ENCODE measurements at regions not wholly inside any gene's neighbourhood (a gene's known extent, or its start where the extent isn't known, plus 50 kb on each side); places are given as distances from the start of the nearest gene placed in this dataset.

DNA sequence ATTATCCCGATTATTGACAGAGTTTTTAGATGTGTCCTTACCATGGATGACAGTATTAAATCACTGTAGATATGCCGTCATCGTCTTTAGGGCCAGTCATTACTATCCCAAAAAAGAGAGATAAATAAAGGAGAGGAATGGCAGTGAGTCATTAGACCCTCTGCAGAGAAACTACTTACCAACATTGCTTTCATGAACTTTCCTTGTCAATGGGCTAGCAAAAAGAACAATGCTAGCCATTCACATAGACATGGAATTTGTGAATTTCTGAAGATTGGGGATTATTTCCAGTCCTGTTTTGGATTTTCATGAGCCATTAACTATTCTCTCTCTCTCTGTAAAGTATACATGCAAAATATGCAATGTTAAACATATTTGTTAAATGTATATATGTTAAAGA is 319.4 kb upstream of the FANCL start:
- no peak for DNase-seq
- ATAC-seq, result no peak

DNA sequence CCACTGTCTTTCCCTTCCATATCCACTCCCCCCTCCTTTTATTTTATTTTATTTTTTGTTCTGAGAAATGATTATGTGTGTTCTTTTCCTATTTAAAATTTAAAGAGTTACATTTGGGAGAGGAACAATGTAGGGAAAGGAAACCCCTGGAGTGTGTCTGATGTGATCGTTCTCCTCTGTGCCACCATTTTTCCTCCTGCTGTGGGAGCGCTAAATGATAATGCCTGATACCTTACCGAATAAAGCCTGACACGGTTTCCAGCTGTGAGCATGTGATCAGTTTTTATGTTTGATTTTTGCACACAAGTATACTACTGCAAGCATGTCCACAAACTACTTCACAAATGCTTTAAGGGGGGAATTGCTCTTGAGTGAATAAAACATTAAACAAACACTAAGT is 317.8 kb upstream of the FANCL start:
- DNase-seq (no peak), ATAC-seq (no peak)

DNA sequence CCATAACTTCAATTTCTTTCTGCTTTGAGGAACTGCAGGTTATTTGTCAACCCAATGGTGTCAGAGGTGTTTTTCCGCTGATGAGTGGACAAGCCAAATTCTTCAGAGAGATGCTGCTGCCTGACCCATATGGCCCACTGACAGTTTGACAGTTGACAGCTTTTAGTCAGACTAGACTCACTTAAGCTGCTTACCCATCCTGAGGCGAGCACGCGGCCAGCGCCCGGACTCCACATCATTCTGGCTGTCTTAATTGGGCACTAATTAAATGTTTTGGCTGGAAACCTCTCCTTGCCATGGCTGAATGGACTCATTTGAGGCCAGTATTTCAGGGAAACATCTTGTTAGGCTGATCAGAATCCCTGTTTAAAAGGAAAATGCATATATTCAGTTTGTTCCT is 316.1 kb upstream of the FANCL start:
- ATAC-seq (no peak), DNase-seq (no peak)

DNA sequence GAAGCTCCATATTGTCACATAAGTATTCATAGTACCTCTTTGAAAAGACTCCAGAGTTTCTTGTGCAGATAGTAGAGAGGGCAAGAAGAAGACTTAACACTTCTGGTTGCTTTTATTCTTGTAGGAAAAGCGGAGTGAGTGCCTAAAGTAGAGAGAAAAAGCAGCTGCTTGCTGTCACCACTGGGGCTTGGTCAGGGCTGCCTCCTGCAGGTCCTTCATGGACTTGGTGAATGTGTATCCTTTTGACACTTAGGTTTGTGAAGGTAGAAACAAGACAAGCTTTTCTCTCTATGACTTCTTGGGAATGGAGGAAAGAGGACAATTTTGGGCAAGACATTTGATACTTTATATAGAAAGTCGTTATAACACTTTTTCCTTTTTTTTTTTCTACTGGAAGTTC is 312.8 kb upstream of the FANCL start:
- DNase-seq, result no peak
- no peak for ATAC-seq

- no peak for ATAC-seq
- no peak for DNase-seq
These were observed 312.4 kb upstream of the FANCL start for GRCh38 chr2:58553522-58553921.

- no peak for DNase-seq
- no peak for ATAC-seq
These were observed 304.5 kb upstream of the FANCL start for GRCh38 chr2:58545300-58546280.

- DNase-seq (no peak), ATAC-seq (no peak)
These were observed 302.3 kb upstream of the FANCL start for GRCh38 chr2:58543442-58543841.

GRCh38 chr2:58541511-58541910 is 300.4 kb upstream of the FANCL start:
- DNase-seq, result no peak
- no peak for ATAC-seq

GRCh38 chr2:58540681-58541080 is 299.6 kb upstream of the FANCL start:
- no peak for ATAC-seq
- DNase-seq, result no peak

DNA sequence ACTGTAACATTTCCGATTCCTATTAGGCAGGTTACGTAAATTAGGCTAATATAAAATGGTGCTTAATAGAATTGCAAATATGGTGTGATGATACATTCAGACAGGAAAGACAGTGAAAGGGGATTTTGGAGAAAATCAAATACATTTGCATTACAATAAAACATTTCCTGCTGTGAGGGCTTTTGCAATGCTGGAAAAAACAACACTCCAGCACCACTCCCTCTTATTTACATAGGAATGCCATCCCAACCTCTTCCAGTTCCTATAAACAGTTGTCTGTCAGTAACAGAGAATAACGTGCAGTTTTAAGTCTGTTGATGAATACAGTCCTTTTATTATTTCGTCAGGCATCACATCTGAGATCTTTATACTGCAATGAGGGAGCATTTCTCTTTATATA is 298.8 kb upstream of the FANCL start:
- DNase-seq, result no peak
- ATAC-seq, result no peak

DNA sequence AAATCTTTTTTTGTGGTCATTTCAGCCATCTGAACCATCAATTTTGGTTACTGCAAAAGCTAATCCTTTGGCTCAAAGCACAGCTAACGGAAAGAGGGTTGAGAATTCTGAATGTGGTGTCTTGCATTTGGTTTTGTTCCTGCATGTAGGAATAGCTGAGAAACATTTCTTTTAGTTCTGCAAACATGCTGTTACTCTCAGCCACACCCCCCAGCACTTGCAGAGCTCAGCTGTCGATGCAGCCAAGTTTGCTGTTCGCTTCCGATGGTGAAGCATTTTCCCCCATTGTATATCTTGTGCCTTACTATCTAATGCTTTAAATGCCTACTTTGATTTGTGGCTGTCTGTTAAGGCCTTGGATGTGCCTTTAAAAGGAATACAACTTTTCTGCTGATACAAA is 294.9 kb upstream of the FANCL start:
- ATAC-seq (no peak), DNase-seq (no peak)

- DNase-seq, result no peak
- ATAC-seq, result no peak
These were observed 294.1 kb upstream of the FANCL start for GRCh38 chr2:58535182-58535581.

DNA sequence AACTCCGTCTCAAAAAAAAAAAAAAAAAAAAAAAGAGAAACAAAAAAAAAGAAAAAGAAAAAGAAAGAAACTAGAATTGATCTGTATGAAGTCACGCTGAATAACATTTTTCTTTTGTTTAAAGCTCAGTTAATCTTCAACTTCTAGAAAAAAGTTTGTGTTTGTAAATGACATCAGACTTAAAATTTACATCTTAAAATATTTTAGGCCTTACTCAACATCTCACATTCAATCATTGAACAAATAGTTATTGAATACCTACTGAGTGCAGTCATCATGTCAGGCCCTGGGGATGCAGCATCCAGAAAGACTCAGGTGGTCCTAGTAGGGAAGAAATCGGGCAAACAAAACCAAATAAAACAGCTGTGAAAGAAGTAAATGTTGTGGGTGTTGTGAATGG is 292.3 kb upstream of the FANCL start:
- DNase-seq (no peak), ATAC-seq (no peak)

- DNase-seq (no peak), ATAC-seq (no peak)
These were observed 291.5 kb upstream of the FANCL start for GRCh38 chr2:58532641-58533040.

DNA sequence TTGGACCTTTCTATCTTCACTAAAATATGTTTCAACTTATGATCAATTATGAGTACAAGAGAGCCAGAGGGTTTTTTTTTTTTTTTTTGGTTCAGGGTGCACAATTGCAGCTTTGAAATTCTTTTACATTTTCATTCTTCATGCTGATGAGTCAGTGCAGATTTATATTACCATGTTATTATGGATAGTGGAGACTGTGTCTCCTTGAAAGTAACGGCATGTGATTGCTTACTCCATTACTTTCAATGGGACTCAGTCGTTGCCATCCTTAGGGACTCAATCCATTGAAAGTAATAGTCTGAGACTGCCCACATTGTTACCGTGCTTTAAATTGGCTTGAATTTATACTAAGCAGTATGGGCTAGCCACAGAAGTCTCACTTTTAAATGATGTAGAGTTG is 286.5 kb upstream of the FANCL start:
- ATAC-seq (no peak), DNase-seq (no peak)

GRCh38 chr2:58521803-58522554 is 280.9 kb upstream of the FANCL start:
- DNase-seq, result no peak
- no peak for ATAC-seq

DNA sequence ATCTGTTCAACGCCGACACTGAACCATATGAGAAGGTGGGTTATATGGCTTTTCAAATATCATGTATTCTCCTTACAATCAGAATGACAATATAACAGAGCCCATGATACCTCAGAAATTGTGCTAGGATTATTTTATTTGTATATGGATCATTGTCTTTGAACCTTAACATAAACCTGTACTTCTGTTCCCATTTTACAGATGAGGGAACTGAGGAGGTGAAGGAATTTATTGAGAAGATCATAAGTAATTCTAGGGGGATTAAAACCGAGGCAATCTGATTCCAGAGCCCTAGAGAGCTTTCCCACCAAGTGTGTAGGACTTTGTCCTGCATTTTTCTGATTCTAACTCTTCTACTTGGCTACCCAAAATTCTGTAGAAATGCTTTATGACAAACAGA is 279.8 kb upstream of the FANCL start:
- ATAC-seq, result no peak
- DNase-seq, result no peak

- ATAC-seq, result no peak
- no peak for DNase-seq
These were observed 276.8 kb upstream of the FANCL start for GRCh38 chr2:58517881-58518280.

- ATAC-seq (no peak), DNase-seq (no peak)
These were observed 275.6 kb upstream of the FANCL start for GRCh38 chr2:58516695-58517094.

DNA sequence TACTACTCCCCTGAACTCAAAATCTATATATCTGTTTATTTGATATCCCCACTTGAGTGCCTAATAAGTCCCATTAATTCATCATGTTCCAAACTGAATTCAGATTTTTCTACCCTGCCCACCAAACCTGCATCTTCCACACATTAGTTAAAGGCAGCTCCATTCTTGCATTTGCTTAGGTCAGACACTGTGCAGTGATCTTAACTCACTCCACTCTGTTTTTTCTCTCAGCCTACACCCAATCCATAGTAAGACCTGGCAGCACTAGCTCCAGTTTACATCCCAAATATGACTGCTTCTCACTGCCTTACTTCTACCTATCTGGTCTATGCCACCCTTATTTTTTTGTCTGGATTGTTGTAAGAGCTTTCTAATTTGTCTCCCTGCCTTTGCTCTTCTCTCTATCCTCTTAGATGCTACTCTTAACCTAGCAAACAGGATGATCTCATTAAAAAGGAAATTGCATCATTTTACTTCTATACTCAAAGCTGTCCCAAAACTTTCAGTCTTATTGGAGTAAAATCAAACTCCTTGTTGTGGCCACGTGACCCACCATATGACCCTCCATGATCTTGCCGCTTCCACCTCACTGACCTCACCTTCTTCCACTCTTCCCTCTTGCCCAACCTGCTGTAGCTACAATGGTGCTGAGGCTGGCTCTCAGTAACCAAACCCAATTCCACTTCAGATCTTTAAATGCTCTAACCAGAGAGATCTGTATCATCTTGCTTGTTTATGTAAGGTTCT is 274.9 kb upstream of the FANCL start:
- ATAC-seq (peak; percentile 32), DNase-seq (no peak)

DNA sequence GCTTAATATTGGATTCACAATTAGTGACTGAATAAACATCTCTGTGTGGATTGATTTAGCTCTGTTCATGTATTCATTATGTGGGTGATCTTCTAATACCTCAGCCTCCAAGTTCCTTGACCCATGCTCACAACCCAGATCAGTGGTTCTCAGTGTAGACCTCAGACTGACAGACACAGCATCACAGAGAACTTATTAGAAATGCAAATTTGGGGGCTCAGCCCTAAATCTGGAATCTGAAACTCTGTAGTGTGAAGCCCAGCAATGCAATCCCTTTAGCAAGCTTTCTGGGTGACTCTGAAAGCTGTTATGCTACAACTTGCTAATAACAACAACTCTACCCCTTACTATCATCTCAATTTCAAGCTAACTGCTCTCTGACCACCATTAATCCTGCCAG is 273.1 kb upstream of the FANCL start:
- no peak for ATAC-seq
- DNase-seq, result no peak

DNA sequence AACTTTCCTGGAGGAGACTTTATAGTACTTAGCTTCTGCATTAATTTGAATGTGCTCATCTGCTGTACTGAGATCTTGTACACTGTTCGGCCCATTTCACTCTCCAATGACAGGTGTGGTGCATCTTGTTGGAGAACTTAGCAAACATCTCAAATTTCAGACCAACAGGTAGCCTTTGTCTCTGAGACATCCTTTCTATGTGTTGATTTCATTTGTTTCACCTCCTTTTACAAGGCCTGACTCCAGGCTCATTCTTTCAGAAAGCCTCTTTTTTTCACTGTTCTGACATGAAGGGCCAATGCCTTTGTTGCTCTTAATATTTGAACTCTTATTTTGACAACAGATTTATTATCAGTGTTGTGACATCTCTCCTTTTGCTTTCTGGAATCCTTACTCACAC is 271.8 kb upstream of the FANCL start:
- ATAC-seq, result no peak

GRCh38 chr2:58508006-58508405 is 266.9 kb upstream of the FANCL start:
- ATAC-seq (no peak), DNase-seq (no peak)

More for the DNA sequence above, 271.8 kb upstream of the FANCL start:
- DNase-seq, result no peak

Measured in stimulated activated naive CD8-positive, alpha-beta T cell treated with anti-CD3 and anti-CD28 coated beads, Interleukin-15, Interleukin-2, amounts not matched to agents 100 U/mL and 50 U/mL, for 24 hours (primary cell).